GM23338 (cell line): ENCODE measurements at regions not wholly inside any gene's neighbourhood (a gene's known extent, or its start where the extent isn't known, plus 50 kb on each side); places are given as distances from the start of the nearest gene placed in this dataset.
"Not testable (repeated sequence)": the region's sequence is repeated elsewhere in the genome, so short reads cannot be mapped to it uniquely, and the experiment has no call there.

Experiments
- ATAC-seq: fragments of 200-7000 bp; cut with Tn5 transposase; 3 replicates; pipeline ENCODE4 v1.9.1; 2020
- DNase-seq: peaks from one replicate; pipeline ENCODE4 v3.0.0-alpha.2; 2015; ENCODE audit warnings: low spot score
- H2AFZ ChIP-seq: fragments of 200-600 bp; sonication (generic); 2 replicates; pipeline ENCODE4 v1.8.0; 2016; ENCODE audit warnings: antibody characterized with exemption, mild to moderate bottlenecking, moderate library complexity
- H3F3A ChIP-seq: fragments of 200-600 bp; sonication (generic); replicated peaks from 2 replicates; pipeline ENCODE4 v1.8.0; 2017; ENCODE audit warnings: antibody characterized with exemption, mixed run types, low read depth
- H3K27ac ChIP-seq: fragments of 200-600 bp; sonication (generic); 2 replicates; pipeline ENCODE4 v1.6.1; 2016; ENCODE audit warnings: low read depth
- H3K27me3 ChIP-seq: fragments of 200-600 bp; sonication (generic); 2 replicates; pipeline ENCODE4 v1.8.0; 2016; ENCODE audit warnings: mild to moderate bottlenecking, mixed run types, moderate library complexity; ENCODE audit not compliant: insufficient read depth
- H3K36me3 ChIP-seq: fragments of 200-600 bp; sonication (generic); 2 replicates; pipeline ENCODE4 v1.8.0; 2016; ENCODE audit warnings: mild to moderate bottlenecking; ENCODE audit not compliant: insufficient read depth
- H3K4me1 ChIP-seq: fragments of 200-600 bp; sonication (generic); 2 replicates; pipeline ENCODE4 v1.8.0; 2016; ENCODE audit warnings: mild to moderate bottlenecking, moderate library complexity; ENCODE audit not compliant: insufficient read depth
- H3K4me2 ChIP-seq: fragments of 200-600 bp; sonication (generic); 2 replicates; pipeline ENCODE4 v1.7.1; 2017; ENCODE audit warnings: mixed run types
- H3K4me3 ChIP-seq: fragments of 200-600 bp; sonication (generic); 2 replicates; pipeline ENCODE4 v1.6.1; 2016; ENCODE audit warnings: mixed run types
- H3K79me2 ChIP-seq: fragments of 200-600 bp; sonication (generic); replicated peaks from 2 replicates; pipeline ENCODE4 v1.8.0; 2017; ENCODE audit warnings: mild to moderate bottlenecking; ENCODE audit not compliant: insufficient read depth
- H3K9me2 ChIP-seq: fragments of 200-600 bp; sonication (generic); 2 replicates; pipeline ENCODE4 v1.8.0; 2017; ENCODE audit not compliant: insufficient read depth
- H4K20me1 ChIP-seq: fragments of 200-600 bp; sonication (generic); replicated peaks from 2 replicates; pipeline ENCODE4 v1.8.0; 2017; ENCODE audit warnings: mild to moderate bottlenecking; ENCODE audit not compliant: insufficient read depth
- H3K27ac Mint-ChIP-seq: 2 replicates; pipeline ENCODE4 v1.8.0; 2020; ENCODE audit warnings: inconsistent platforms, mild to moderate bottlenecking, moderate library complexity, mixed read lengths
- H3K27me3 Mint-ChIP-seq: 3 replicates; pipeline ENCODE4 v1.8.0; 2022; ENCODE audit warnings: low read depth, mild to moderate bottlenecking, moderate library complexity, mixed read lengths, inconsistent platforms; ENCODE audit not compliant: insufficient read depth, poor library complexity
- H3K36me3 Mint-ChIP-seq: 3 replicates; pipeline ENCODE4 v1.8.0; 2021; ENCODE audit warnings: low read depth, mild to moderate bottlenecking, inconsistent platforms, moderate library complexity, mixed read lengths
- H3K4me1 Mint-ChIP-seq: 3 replicates; pipeline ENCODE4 v1.8.0; 2020; ENCODE audit warnings: mild to moderate bottlenecking, inconsistent platforms, mixed read lengths
- H3K4me3 Mint-ChIP-seq: 3 replicates; pipeline ENCODE4 v1.8.0; 2021; ENCODE audit warnings: moderate library complexity, mild to moderate bottlenecking, inconsistent platforms, mixed read lengths
- H3K9me3 Mint-ChIP-seq: 3 replicates; pipeline ENCODE4 v1.8.0; 2020; ENCODE audit warnings: moderate library complexity, mild to moderate bottlenecking, inconsistent platforms, mixed read lengths
- ETS1 ChIP-seq: IDR thresholded peaks from 2 replicates; pipeline ENCODE4 v1.6.1; 2016; ENCODE audit warnings: antibody characterized with exemption
- EZH2phosphoT487 ChIP-seq: fragments of 200-600 bp; sonication (generic); IDR thresholded peaks from one replicate; pipeline ENCODE4 v1.8.1; 2018; ENCODE audit warnings: antibody characterized with exemption; ENCODE audit not compliant: unreplicated experiment
- JUNB ChIP-seq: IDR thresholded peaks from one replicate; pipeline ENCODE4 v1.6.1; 2016; ENCODE audit warnings: antibody characterized with exemption; ENCODE audit not compliant: unreplicated experiment
- NANOG ChIP-seq: IDR thresholded peaks from 2 replicates; pipeline ENCODE4 v1.6.1; 2016; ENCODE audit warnings: antibody characterized with exemption, borderline replicate concordance
- STAT1 ChIP-seq: IDR thresholded peaks from one replicate; pipeline ENCODE4 v1.6.1; 2016; ENCODE audit warnings: antibody characterized with exemption; ENCODE audit not compliant: unreplicated experiment
- ZNF462 ChIP-seq: fragments of 250-450 bp; sonication (Bioruptor Pico); IDR thresholded peaks from 2 replicates; pipeline ENCODE4 v1.5.0; 2020; ENCODE audit warnings: mild to moderate bottlenecking, moderate library complexity
- TF ChIP-seq, protein P1 (sequence below), 2 experiments: fragments of 200-600 bp in 1 of 2; sonication (generic) in 1 of 2; conservative IDR thresholded peaks; 2 replicates each; pipeline versions ENCODE4 v1.5.1 to v1.6.1; 2016 to 2017; ENCODE audit warnings: antibody characterized with exemption in 2 of 2, low read depth in 2 of 2, mild to moderate bottlenecking in 2 of 2, moderate library complexity in 1 of 2

GRCh38 chr7:57646901-57647246 lies 196.9 kb downstream of the ZNF716 start:
- peaks cover 15% of the 10 kb centered on the region for H3K27me3 Mint-ChIP-seq
- Histone ChIP-seq H3K4me1 (no peaks in the 10 kb centered on the region), H3K4me3 (no peak overlapping the region), H3K4me2 (no peak overlapping the region), H3K36me3 (no peaks in the 10 kb centered on the region), H3K27me3 (no peaks in the 10 kb centered on the region), H3K79me2 (no peaks in the 10 kb centered on the region), H3K27ac (no peak overlapping the region), H3F3A (no peaks in the 10 kb centered on the region), H3K9me2 (no peaks in the 10 kb centered on the region), H2AFZ (no peak overlapping the region), H4K20me1 (no peaks in the 10 kb centered on the region)
- peaks cover 59% of the 10 kb centered on the region for H3K36me3 Mint-ChIP-seq
- no peaks in the 10 kb centered on the region; the same call in 2 of the 3 replicates for H3K4me1 Mint-ChIP-seq
- peaks cover 98% of the 10 kb centered on the region for H3K9me3 Mint-ChIP-seq
- H3K4me3 Mint-ChIP-seq, result no peak overlapping the region
- TF ChIP-seq ETS1, result no peak
- DNase-seq (no peak), ATAC-seq (no peak)
- no peak overlapping the region for H3K27ac Mint-ChIP-seq

GRCh38 chr7:57650401-57650800 lies 200.4 kb downstream of the ZNF716 start:
- H3K27ac ChIP-seq, H3K27ac Mint-ChIP-seq, H3K4me3 ChIP-seq, H3K79me2 ChIP-seq, H3K4me3 Mint-ChIP-seq, H3K4me1 ChIP-seq, H3K4me1 Mint-ChIP-seq, H3K4me2 ChIP-seq, DNase-seq, H2AFZ ChIP-seq, H3F3A ChIP-seq, H3K9me2 ChIP-seq, H3K27me3 ChIP-seq, ATAC-seq, H4K20me1 ChIP-seq, H3K36me3 ChIP-seq: not testable (repeated sequence)
- Mint-ChIP-seq H3K9me3 (peaks cover 100% of the 10 kb centered on the region), H3K36me3 (peaks cover 57% of the 10 kb centered on the region), H3K27me3 (peaks cover 20% of the 10 kb centered on the region)

DNA sequence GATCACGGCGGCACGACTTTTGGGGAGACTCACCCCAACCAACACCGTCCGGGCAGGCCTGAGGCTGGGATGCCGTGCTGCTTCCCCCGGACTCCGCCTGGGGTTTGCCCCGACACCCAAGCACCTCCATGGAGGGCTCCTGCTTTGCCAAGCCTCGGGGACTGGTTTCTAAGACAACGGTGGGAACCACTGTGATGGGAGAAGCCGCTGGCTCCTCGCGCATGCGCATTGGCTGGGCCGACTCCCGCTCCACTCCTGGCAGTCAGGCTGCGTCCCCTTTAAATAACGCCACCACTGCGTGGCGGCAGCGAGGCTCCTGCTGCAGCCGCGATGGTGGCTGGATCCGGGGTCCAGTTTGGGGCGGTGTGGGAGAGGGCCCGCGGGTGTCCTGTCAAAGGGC lies 201.0 kb downstream of the ZNF716 start:
- H3K4me1 ChIP-seq, result no peaks in the 10 kb centered on the region
- Mint-ChIP-seq H3K4me1 (no peaks in the 10 kb centered on the region; the same call in 2 of the 3 replicates), H3K27me3 (peaks cover 20% of the 10 kb centered on the region), H3K9me3 (peaks cover 100% of the 10 kb centered on the region), H3K4me3 (no peak overlapping the region), H3K27ac (no peak overlapping the region), H3K36me3 (peaks cover 51% of the 10 kb centered on the region)
- H3K4me3 ChIP-seq, result no peak overlapping the region
- H2AFZ ChIP-seq, result no peak overlapping the region
- H3K27ac ChIP-seq, result no peak overlapping the region
- ATAC-seq, result no peak
- H3K27me3 ChIP-seq, result no peaks in the 10 kb centered on the region
- no peaks in the 10 kb centered on the region for H3F3A ChIP-seq
- no peak for DNase-seq
- TF ChIP-seq STAT1 (no peak), ETS1 (no peak), NANOG (no peak), ZNF462 (CRISPR knock-in tag) (no peak), JUNB (no peak), EZH2phosphoT487 (no peak)
- TF ChIP-seq, protein P1, sequence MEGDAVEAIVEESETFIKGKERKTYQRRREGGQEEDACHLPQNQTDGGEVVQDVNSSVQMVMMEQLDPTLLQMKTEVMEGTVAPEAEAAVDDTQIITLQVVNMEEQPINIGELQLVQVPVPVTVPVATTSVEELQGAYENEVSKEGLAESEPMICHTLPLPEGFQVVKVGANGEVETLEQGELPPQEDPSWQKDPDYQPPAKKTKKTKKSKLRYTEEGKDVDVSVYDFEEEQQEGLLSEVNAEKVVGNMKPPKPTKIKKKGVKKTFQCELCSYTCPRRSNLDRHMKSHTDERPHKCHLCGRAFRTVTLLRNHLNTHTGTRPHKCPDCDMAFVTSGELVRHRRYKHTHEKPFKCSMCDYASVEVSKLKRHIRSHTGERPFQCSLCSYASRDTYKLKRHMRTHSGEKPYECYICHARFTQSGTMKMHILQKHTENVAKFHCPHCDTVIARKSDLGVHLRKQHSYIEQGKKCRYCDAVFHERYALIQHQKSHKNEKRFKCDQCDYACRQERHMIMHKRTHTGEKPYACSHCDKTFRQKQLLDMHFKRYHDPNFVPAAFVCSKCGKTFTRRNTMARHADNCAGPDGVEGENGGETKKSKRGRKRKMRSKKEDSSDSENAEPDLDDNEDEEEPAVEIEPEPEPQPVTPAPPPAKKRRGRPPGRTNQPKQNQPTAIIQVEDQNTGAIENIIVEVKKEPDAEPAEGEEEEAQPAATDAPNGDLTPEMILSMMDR (conservative IDR thresholded peaks at IDR 0.05; ENCODE audit: low read depth in 2 of 2), result no peak
- no peaks in the 10 kb centered on the region for H3K9me2 ChIP-seq
- no peaks in the 10 kb centered on the region for H4K20me1 ChIP-seq
- no peak overlapping the region for H3K4me2 ChIP-seq
- H3K79me2 ChIP-seq, result no peaks in the 10 kb centered on the region
- no peaks in the 10 kb centered on the region for H3K36me3 ChIP-seq
